Putamen (tissue), 1 donor: ENCODE measurements at regions not wholly inside any gene's neighbourhood (a gene's known extent, or its start where the extent isn't known, plus 50 kb on each side); places are given as distances from the start of the nearest gene placed in this dataset.
"Not testable (repeated sequence)": the region's sequence is repeated elsewhere in the genome, so short reads cannot be mapped to it uniquely, and the experiment has no call there.

Experiments
- DNase-seq: peaks from one replicate; pipeline ENCODE4 v3.0.0-alpha.2; 2016; ENCODE audit warnings: low spot score

- DNase-seq, result not testable (repeated sequence)
These were observed 1996.0 kb downstream of the PCDH7 start for GRCh38 chr4:32716090-32716620.

- no peak for DNase-seq
These were observed 2015.9 kb downstream of the PCDH7 start for GRCh38 chr4:32735856-32736590.

- DNase-seq, result no peak
These were observed 2024.0 kb downstream of the PCDH7 start for GRCh38 chr4:32744211-32744610.

GRCh38 chr4:32745351-32745750 lies 2025.2 kb downstream of the PCDH7 start:
- peak; percentile 60 for DNase-seq

- DNase-seq, result no peak
These were observed 2027.9 kb downstream of the PCDH7 start for GRCh38 chr4:32748061-32748460.

- DNase-seq, result no peak
These were observed 2028.3 kb downstream of the PCDH7 start for GRCh38 chr4:32748498-32748897.

GRCh38 chr4:32752962-32753361 lies 2032.8 kb downstream of the PCDH7 start:
- DNase-seq, result no peak

GRCh38 chr4:32768664-32769389 lies 2048.7 kb downstream of the PCDH7 start:
- no peak for DNase-seq

- DNase-seq, result no peak
These were observed 2051.3 kb downstream of the PCDH7 start for GRCh38 chr4:32771491-32771890.

- DNase-seq, result peak; percentile 3
These were observed 2054.9 kb downstream of the PCDH7 start for GRCh38 chr4:32775049-32775448.

GRCh38 chr4:32776435-32777203 lies 2056.4 kb downstream of the PCDH7 start:
- no peak for DNase-seq

GRCh38 chr4:32778025-32778424 lies 2057.9 kb downstream of the PCDH7 start:
- no peak for DNase-seq

- DNase-seq, result no peak
These were observed 2058.8 kb downstream of the PCDH7 start for GRCh38 chr4:32778938-32779337.

- no peak for DNase-seq
These were observed 2068.9 kb downstream of the PCDH7 start for GRCh38 chr4:32789026-32789608.

GRCh38 chr4:32790803-32791202 lies 2070.6 kb downstream of the PCDH7 start:
- no peak for DNase-seq

- DNase-seq, result no peak
These were observed 2078.4 kb downstream of the PCDH7 start for GRCh38 chr4:32798471-32799159.

GRCh38 chr4:32824336-32824735 lies 2104.2 kb downstream of the PCDH7 start:
- DNase-seq, result no peak

GRCh38 chr4:32826169-32826568 lies 2106.0 kb downstream of the PCDH7 start:
- DNase-seq, result no peak

- no peak for DNase-seq
These were observed 2110.0 kb downstream of the PCDH7 start for GRCh38 chr4:32830160-32830559.

GRCh38 chr4:32831104-32831503 lies 2110.9 kb downstream of the PCDH7 start:
- no peak for DNase-seq

GRCh38 chr4:32840461-32841189 lies 2120.5 kb downstream of the PCDH7 start:
- no peak for DNase-seq
